ENCODE measurements at regions not wholly inside any gene's neighbourhood (a gene's known extent, or its start where the extent isn't known, plus 50 kb on each side); places are given as distances from the start of the nearest gene placed in this dataset.

- no peak for TF ChIP-seq EZH2 (IDR thresholded peaks at IDR 0.05; ENCODE audit: low read length, unreplicated experiment)
- no peak for TF ChIP-seq CTCF (conservative IDR thresholded peaks at IDR 0.05; ENCODE audit: low read depth, low read length)
- TF ChIP-seq EZH2phosphoT487 (IDR thresholded peaks at IDR 0.05; ENCODE audit: borderline replicate concordance, low read length), result no peak
- ATAC-seq (peak; percentile 41), DNase-seq (peak; percentile 41)
- H3K36me3 ChIP-seq (ENCODE audit: low read depth, low read length), result no peaks in the 10 kb centered on the region
- BruUV-seq (replicated peaks), result no TSS peak
- peak overlapping the region; percentile 72 for H3K4me2 ChIP-seq (ENCODE audit: low read length)
- POLR2A ChIA-PET (ENCODE audit: unreplicated experiment), result interaction anchor here (0.6 kb wide), 1 partner anchor 22 kb away, joined by 4 read pairs; no protein-coding TSS in a partner anchor
- H3K4me1 ChIP-seq (ENCODE audit: insufficient read depth, low read length), result peaks cover 29% of the 10 kb centered on the region
- H2AFZ ChIP-seq (ENCODE audit: low read length), result no peak overlapping the region
- H3K27me3 ChIP-seq (ENCODE audit: low read length), result no peaks in the 10 kb centered on the region
- H3K9ac ChIP-seq (ENCODE audit: low read length), result peak overlapping the region; percentile 71
- no peaks in the 10 kb centered on the region for H3K9me2 ChIP-seq (replicated peaks; ENCODE audit: low read length)
- no peaks in the 10 kb centered on the region for H3K9me3 ChIP-seq (ENCODE audit: low read length)
- CTCF ChIA-PET, result no interaction called here
- peak overlapping the region; percentile 98 for H3K27ac ChIP-seq (ENCODE audit: low read length)
- no peaks in the 10 kb centered on the region for H4K20me1 ChIP-seq (ENCODE audit: low read length)
- no peaks in the 10 kb centered on the region for H3K79me2 ChIP-seq (ENCODE audit: low read length)
- intact Hi-C loops (cut with micrococcal nuclease), result loop anchor here (2.0 to 5.0 kb wide), 3 partner anchors 104 to 396 kb away; no protein-coding TSS in a partner anchor
- peaks cover 5% of the 10 kb centered on the region for H3F3A ChIP-seq (ENCODE audit: low read length, unreplicated experiment)
- no peak overlapping the region; the same call in 1 of the 2 replicates for H3K4me3 ChIP-seq (ENCODE audit: low read length)
These were observed 661.0 kb downstream of the SLITRK1 start for GRCh38 chr13:83221256-83221655.

GRCh38 chr13:83220241-83220640, 662.0 kb downstream of the SLITRK1 start:
- ChIA-PET CTCF (no interaction called here), POLR2A (ENCODE audit: unreplicated experiment) (no interaction called here)
- BruUV-seq (replicated peaks), result no TSS peak
- peak overlapping the region; percentile 98 for H3K27ac ChIP-seq (ENCODE audit: low read length)
- H3K9me3 ChIP-seq (ENCODE audit: low read length), result no peaks in the 10 kb centered on the region
- H3K79me2 ChIP-seq (ENCODE audit: low read length), result no peaks in the 10 kb centered on the region
- H3K27me3 ChIP-seq (ENCODE audit: low read length), result no peaks in the 10 kb centered on the region
- ATAC-seq (no peak), DNase-seq (peak; percentile 5)
- no peaks in the 10 kb centered on the region for H4K20me1 ChIP-seq (ENCODE audit: low read length)
- no peaks in the 10 kb centered on the region for H3K36me3 ChIP-seq (ENCODE audit: low read depth, low read length)
- H3K4me2 ChIP-seq (ENCODE audit: low read length), result no peak overlapping the region
- no peak overlapping the region for H3K9ac ChIP-seq (ENCODE audit: low read length)
- no peaks in the 10 kb centered on the region for H3K9me2 ChIP-seq (replicated peaks; ENCODE audit: low read length)
- H3K4me1 ChIP-seq (ENCODE audit: insufficient read depth, low read length), result peaks cover 39% of the 10 kb centered on the region
- H2AFZ ChIP-seq (ENCODE audit: low read length), result no peak overlapping the region
- H3F3A ChIP-seq (ENCODE audit: low read length, unreplicated experiment), result peaks cover 5% of the 10 kb centered on the region
- no peak for TF ChIP-seq EZH2 (IDR thresholded peaks at IDR 0.05; ENCODE audit: low read length, unreplicated experiment)
- no peak for TF ChIP-seq EZH2phosphoT487 (IDR thresholded peaks at IDR 0.05; ENCODE audit: borderline replicate concordance, low read length)
- TF ChIP-seq CTCF (conservative IDR thresholded peaks at IDR 0.05; ENCODE audit: low read depth, low read length), result no peak
- H3K4me3 ChIP-seq (ENCODE audit: low read length), result no peak overlapping the region
- intact Hi-C loops (cut with micrococcal nuclease), result loop anchor here (2.0 to 5.0 kb wide), 3 partner anchors 105 to 397 kb away; no protein-coding TSS in a partner anchor

- no peak overlapping the region for H3K4me2 ChIP-seq (ENCODE audit: low read length)
These were observed 662.4 kb downstream of the SLITRK1 start for GRCh38 chr13:83219832-83220231.

More at GRCh38 chr13:83219832-83220231, 662.4 kb downstream of the SLITRK1 start:
- H3K9me3 ChIP-seq (ENCODE audit: low read length), result no peaks in the 10 kb centered on the region
- H3K36me3 ChIP-seq (ENCODE audit: low read depth, low read length), result no peaks in the 10 kb centered on the region; the same call in 1 of the 2 replicates
- ATAC-seq, result no peak
- no peak overlapping the region for H3K4me3 ChIP-seq (ENCODE audit: low read length)
- H3K79me2 ChIP-seq (ENCODE audit: low read length), result no peaks in the 10 kb centered on the region
- BruUV-seq (replicated peaks), result no TSS peak
- peaks cover 5% of the 10 kb centered on the region for H3F3A ChIP-seq (ENCODE audit: low read length, unreplicated experiment)
- no peak overlapping the region for H3K9ac ChIP-seq (ENCODE audit: low read length)
- H3K27ac ChIP-seq (ENCODE audit: low read length), result no peak overlapping the region
- TF ChIP-seq EZH2 (IDR thresholded peaks at IDR 0.05; ENCODE audit: low read length, unreplicated experiment), result no peak
- ChIA-PET POLR2A (ENCODE audit: unreplicated experiment) (no interaction called here), CTCF (no interaction called here)
- H3K27me3 ChIP-seq (ENCODE audit: low read length), result no peaks in the 10 kb centered on the region
- no peak overlapping the region for H2AFZ ChIP-seq (ENCODE audit: low read length)
- intact Hi-C loops (cut with micrococcal nuclease), result loop anchor here (2.0 to 5.0 kb wide), 3 partner anchors 105 to 397 kb away; no protein-coding TSS in a partner anchor
- no peak for DNase-seq
- H3K4me1 ChIP-seq (ENCODE audit: insufficient read depth, low read length), result peaks cover 40% of the 10 kb centered on the region
- no peaks in the 10 kb centered on the region for H3K9me2 ChIP-seq (replicated peaks; ENCODE audit: low read length)
- H4K20me1 ChIP-seq (ENCODE audit: low read length), result no peaks in the 10 kb centered on the region
